Neural cell (in vitro differentiated cells): ENCODE measurements at regions not wholly inside any gene's neighbourhood (a gene's known extent, or its start where the extent isn't known, plus 50 kb on each side); places are given as distances from the start of the nearest gene placed in this dataset.

Source experiments
- H2AFZ ChIP-seq: fragments of 200-600, 300-800 bp; sonication (generic), shearing (Covaris generic); 2 replicates; pipeline ENCODE4 v1.6.0; 2014; ENCODE audit warnings: low read depth, mild to moderate bottlenecking, antibody characterized with exemption, low read length, moderate library complexity
- H3F3A ChIP-seq: fragments of 200-600 bp; shearing (Covaris generic); 2 replicates; pipeline ENCODE4 v1.6.1; 2016; ENCODE audit warnings: mild to moderate bottlenecking, moderate library complexity, mixed read lengths, antibody characterized with exemption, low read length; ENCODE audit not compliant: insufficient read depth, poor library complexity, severe bottlenecking
- H3K27ac ChIP-seq: fragments of 200-600, 300-800 bp; sonication (generic), shearing (Covaris generic); 2 replicates; pipeline ENCODE4 v1.5.1; 2014; ENCODE audit warnings: mild to moderate bottlenecking, low read length, moderate library complexity
- H3K27me3 ChIP-seq: fragments of 300-800, 200-600 bp; sonication (generic), shearing (Covaris generic); 2 replicates; pipeline ENCODE4 v1.6.0; 2014; ENCODE audit warnings: mild to moderate bottlenecking, low read depth, low read length, moderate library complexity; ENCODE audit not compliant: insufficient read depth
- H3K36me3 ChIP-seq: fragments of 300-800, 200-600 bp; sonication (generic), shearing (Covaris generic); 2 replicates; pipeline ENCODE4 v1.5.1; 2014; ENCODE audit warnings: mild to moderate bottlenecking, antibody characterized with exemption, low read length, moderate library complexity; ENCODE audit not compliant: insufficient read depth
- H3K4me2 ChIP-seq: fragments of 300-800, 200-600 bp; sonication (generic), shearing (Covaris generic); 2 replicates; pipeline ENCODE4 v1.6.0; 2014; ENCODE audit warnings: mild to moderate bottlenecking, low read length
- H3K4me3 ChIP-seq: fragments of 300-800, 200-600 bp; sonication (generic), shearing (Covaris generic); 2 replicates; pipeline ENCODE4 v1.5.1; 2014; ENCODE audit warnings: mild to moderate bottlenecking, low read length, moderate library complexity
- H3K79me2 ChIP-seq: fragments of 200-600 bp; shearing (Covaris generic); replicated peaks from 2 replicates; pipeline ENCODE4 v1.6.0; 2014; ENCODE audit warnings: mild to moderate bottlenecking, low read length, moderate library complexity; ENCODE audit not compliant: insufficient read depth
- H3K9ac ChIP-seq: fragments of 300-800, 200-600 bp; sonication (generic), shearing (Covaris generic); 2 replicates; pipeline ENCODE4 v1.6.1; 2016; ENCODE audit warnings: mild to moderate bottlenecking, low read length, mixed read lengths
- H3K9me2 ChIP-seq: fragments of 200-600 bp; shearing (Covaris generic); 2 replicates; pipeline ENCODE4 v1.6.1; 2016; ENCODE audit warnings: mild to moderate bottlenecking, low read length, mixed read lengths; ENCODE audit not compliant: insufficient read depth
- H3K9me3 ChIP-seq: fragments of 200-600, 300-800 bp; sonication (generic), shearing (Covaris generic); 2 replicates; pipeline ENCODE4 v1.6.1; 2016; ENCODE audit warnings: mild to moderate bottlenecking, mixed run types, low read length, moderate library complexity, mixed read lengths
- H4K20me1 ChIP-seq: fragments of 200-600 bp; shearing (Covaris generic); 2 replicates; pipeline ENCODE4 v1.6.1; 2016; ENCODE audit warnings: mild to moderate bottlenecking, mixed run types; ENCODE audit not compliant: insufficient read depth
- EP300 ChIP-seq: fragments of 450-650 bp; conservative IDR thresholded peaks from 2 replicates; pipeline ENCODE4 v1.6.1; 2014; ENCODE audit warnings: antibody characterized with exemption, mild to moderate bottlenecking, moderate library complexity; ENCODE audit not compliant: poor library complexity, severe bottlenecking
- EZH2 ChIP-seq: fragments of 200-600, 300-800 bp; shearing (Covaris generic), sonication (generic); IDR thresholded peaks from 2 replicates; pipeline ENCODE4 v1.6.1; 2014; ENCODE audit warnings: antibody characterized with exemption, low read length, borderline replicate concordance, mild to moderate bottlenecking; ENCODE audit not compliant: insufficient read depth, poor library complexity, severe bottlenecking
- MXI1 ChIP-seq: fragments of 450-650 bp; conservative IDR thresholded peaks from 2 replicates; pipeline ENCODE4 v1.6.1; 2014; ENCODE audit warnings: antibody characterized with exemption, mild to moderate bottlenecking; ENCODE audit not compliant: poor library complexity, severe bottlenecking
- POLR2AphosphoS5 ChIP-seq: IDR thresholded peaks from 2 replicates; pipeline ENCODE4 v1.6.1; 2012
- RAD21 ChIP-seq: fragments of 450-650 bp; conservative IDR thresholded peaks from 2 replicates; pipeline ENCODE4 v1.6.1; 2014; ENCODE audit warnings: antibody characterized with exemption, mild to moderate bottlenecking, moderate library complexity
- REST ChIP-seq: IDR thresholded peaks from 2 replicates; pipeline ENCODE4 v1.6.1; 2012; ENCODE audit warnings: borderline replicate concordance
- SMC3 ChIP-seq: fragments of 450-650 bp; conservative IDR thresholded peaks from 2 replicates; pipeline ENCODE4 v1.6.1; 2014; ENCODE audit warnings: antibody characterized with exemption, mild to moderate bottlenecking, moderate library complexity; ENCODE audit not compliant: poor library complexity
- TAF1 ChIP-seq: IDR thresholded peaks from 2 replicates; pipeline ENCODE4 v1.6.1; 2012; ENCODE audit warnings: low read depth
- TF ChIP-seq, protein P1 (sequence below): fragments of 450-650 bp; IDR thresholded peaks from 2 replicates; pipeline ENCODE4 v1.5.1; 2014; ENCODE audit warnings: antibody characterized with exemption, mild to moderate bottlenecking, moderate library complexity; ENCODE audit not compliant: poor library complexity, severe bottlenecking

DNA sequence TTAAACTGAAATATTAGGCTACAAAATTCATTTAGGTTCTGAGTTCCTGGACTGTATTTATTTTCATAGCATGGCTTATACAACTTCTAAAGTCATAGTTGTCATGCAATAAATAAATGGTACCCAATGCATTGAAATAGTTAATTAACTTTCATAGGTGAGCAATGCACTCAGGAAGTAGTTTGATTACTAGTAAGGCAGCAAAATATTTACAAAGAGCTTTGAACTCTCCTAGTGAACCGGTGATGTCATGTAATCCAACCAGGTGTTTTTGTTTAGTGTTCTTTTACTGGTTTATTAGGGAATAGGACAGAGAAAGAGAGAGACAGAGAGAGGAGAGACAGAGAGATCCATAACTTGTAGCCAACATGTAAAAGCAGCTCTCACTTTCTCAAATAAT lies 228.6 kb upstream of the CTSO start:
- Histone ChIP-seq H3F3A (no peaks in the 10 kb centered on the region), H3K9ac (no peak overlapping the region), H3K27ac (no peak overlapping the region), H4K20me1 (no peaks in the 10 kb centered on the region), H3K9me3 (no peaks in the 10 kb centered on the region), H3K4me3 (no peak overlapping the region), H3K27me3 (no peaks in the 10 kb centered on the region), H3K9me2 (no peaks in the 10 kb centered on the region), H3K36me3 (no peaks in the 10 kb centered on the region), H3K4me2 (no peak overlapping the region), H3K79me2 (no peaks in the 10 kb centered on the region), H2AFZ (no peak overlapping the region)
- no peak for TF ChIP-seq TAF1
- TF ChIP-seq SMC3 = no peak
- TF ChIP-seq RAD21 = no peak
- TF ChIP-seq, protein P1, sequence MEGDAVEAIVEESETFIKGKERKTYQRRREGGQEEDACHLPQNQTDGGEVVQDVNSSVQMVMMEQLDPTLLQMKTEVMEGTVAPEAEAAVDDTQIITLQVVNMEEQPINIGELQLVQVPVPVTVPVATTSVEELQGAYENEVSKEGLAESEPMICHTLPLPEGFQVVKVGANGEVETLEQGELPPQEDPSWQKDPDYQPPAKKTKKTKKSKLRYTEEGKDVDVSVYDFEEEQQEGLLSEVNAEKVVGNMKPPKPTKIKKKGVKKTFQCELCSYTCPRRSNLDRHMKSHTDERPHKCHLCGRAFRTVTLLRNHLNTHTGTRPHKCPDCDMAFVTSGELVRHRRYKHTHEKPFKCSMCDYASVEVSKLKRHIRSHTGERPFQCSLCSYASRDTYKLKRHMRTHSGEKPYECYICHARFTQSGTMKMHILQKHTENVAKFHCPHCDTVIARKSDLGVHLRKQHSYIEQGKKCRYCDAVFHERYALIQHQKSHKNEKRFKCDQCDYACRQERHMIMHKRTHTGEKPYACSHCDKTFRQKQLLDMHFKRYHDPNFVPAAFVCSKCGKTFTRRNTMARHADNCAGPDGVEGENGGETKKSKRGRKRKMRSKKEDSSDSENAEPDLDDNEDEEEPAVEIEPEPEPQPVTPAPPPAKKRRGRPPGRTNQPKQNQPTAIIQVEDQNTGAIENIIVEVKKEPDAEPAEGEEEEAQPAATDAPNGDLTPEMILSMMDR = no peak
- TF ChIP-seq POLR2AphosphoS5 = no peak

DNA sequence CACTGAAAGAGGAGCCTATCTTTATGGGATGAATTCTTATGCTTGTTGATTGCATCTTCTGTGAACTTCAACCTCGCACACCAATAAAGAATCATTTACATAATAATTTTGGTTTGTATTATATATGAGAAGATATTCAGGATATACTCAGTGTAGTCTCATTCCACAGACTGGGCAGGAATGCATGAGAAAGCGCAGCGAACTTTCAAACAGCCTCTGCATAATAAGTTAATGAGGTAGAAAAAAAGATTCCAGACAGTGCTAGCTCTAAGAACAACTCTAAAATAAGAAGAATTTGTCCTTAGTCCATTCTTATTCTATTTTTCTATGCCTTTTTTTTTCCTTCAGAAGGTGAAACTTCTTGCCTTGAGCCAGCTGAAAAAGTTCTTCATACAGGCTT lies 224.3 kb upstream of the CTSO start:
- Histone ChIP-seq H3K27me3 (no peaks in the 10 kb centered on the region), H2AFZ (no peak overlapping the region), H3K9me3 (no peaks in the 10 kb centered on the region), H3K9me2 (no peaks in the 10 kb centered on the region), H3K9ac (no peak overlapping the region), H4K20me1 (no peaks in the 10 kb centered on the region), H3K4me3 (no peak overlapping the region), H3K27ac (peak overlapping the region; percentile 78), H3K4me2 (no peak overlapping the region), H3K36me3 (no peaks in the 10 kb centered on the region), H3K79me2 (no peaks in the 10 kb centered on the region), H3F3A (peaks cover 4% of the 10 kb centered on the region)
- TF ChIP-seq EZH2 = no peak
- no peak for TF ChIP-seq REST
- no peak for TF ChIP-seq POLR2AphosphoS5
- TF ChIP-seq TAF1 = no peak
- TF ChIP-seq, protein P1 = no peak
- no peak for TF ChIP-seq EP300
- no peak for TF ChIP-seq MXI1
- no peak for TF ChIP-seq SMC3
- TF ChIP-seq RAD21 = no peak
